ENCODE measurements at regions not wholly inside any gene's neighbourhood (a gene's known extent, or its start where the extent isn't known, plus 50 kb on each side); places are given as distances from the start of the nearest gene placed in this dataset.

DNA sequence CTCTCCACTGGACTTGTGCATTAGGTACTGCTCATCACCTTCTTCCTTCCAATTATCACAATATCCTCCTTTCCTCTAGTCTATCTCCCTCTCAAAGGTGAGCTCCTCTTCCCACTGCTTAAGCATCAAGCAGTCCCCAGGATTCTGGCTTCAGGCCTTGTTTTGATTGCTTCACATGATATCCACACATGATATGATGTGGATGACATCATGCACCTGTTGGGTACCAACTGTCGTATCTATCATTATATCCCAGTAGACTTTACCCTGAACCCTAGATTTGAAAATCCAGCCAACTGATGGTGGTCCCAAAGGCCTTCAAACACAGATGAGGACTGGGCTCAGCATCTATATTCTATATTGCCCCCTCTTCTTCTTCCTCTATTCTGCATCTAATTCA, 104.9 kb downstream of the MFSD1 start:
- TF ChIP-seq SMC3 (IDR thresholded peaks at IDR 0.05; ENCODE audit: low read depth, low read length) (no peak), NFIC (IDR thresholded peaks at IDR 0.05; ENCODE audit: borderline replicate concordance) (no peak), SIN3A (IDR thresholded peaks at IDR 0.05; ENCODE audit: borderline replicate concordance, low read depth, low read length) (no peak), TAF1 (IDR thresholded peaks at IDR 0.05; ENCODE audit: borderline replicate concordance, low read depth, low read length) (no peak), POLR2AphosphoS5 (IDR thresholded peaks at IDR 0.05; ENCODE audit: low read depth, low read length) (no peak), YY1 (IDR thresholded peaks at IDR 0.05; ENCODE audit: low read depth) (no peak)
- TF ChIP-seq, protein P1, sequence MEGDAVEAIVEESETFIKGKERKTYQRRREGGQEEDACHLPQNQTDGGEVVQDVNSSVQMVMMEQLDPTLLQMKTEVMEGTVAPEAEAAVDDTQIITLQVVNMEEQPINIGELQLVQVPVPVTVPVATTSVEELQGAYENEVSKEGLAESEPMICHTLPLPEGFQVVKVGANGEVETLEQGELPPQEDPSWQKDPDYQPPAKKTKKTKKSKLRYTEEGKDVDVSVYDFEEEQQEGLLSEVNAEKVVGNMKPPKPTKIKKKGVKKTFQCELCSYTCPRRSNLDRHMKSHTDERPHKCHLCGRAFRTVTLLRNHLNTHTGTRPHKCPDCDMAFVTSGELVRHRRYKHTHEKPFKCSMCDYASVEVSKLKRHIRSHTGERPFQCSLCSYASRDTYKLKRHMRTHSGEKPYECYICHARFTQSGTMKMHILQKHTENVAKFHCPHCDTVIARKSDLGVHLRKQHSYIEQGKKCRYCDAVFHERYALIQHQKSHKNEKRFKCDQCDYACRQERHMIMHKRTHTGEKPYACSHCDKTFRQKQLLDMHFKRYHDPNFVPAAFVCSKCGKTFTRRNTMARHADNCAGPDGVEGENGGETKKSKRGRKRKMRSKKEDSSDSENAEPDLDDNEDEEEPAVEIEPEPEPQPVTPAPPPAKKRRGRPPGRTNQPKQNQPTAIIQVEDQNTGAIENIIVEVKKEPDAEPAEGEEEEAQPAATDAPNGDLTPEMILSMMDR (IDR thresholded peaks at IDR 0.05) = no peak
